Skeletal muscle tissue (tissue), 4 donors: ENCODE measurements at regions not wholly inside any gene's neighbourhood (a gene's known extent, or its start where the extent isn't known, plus 50 kb on each side); places are given as distances from the start of the nearest gene placed in this dataset. TPM values are rescaled to one million over a fixed set of nuclear protein-coding genes. Genes with fewer than 3 reads are reported as not detected.
"Not testable (repeated sequence)": the region's sequence is repeated elsewhere in the genome, so short reads cannot be mapped to it uniquely, and the experiment has no call there.

ENCODE experiments used
- H3K27ac ChIP-seq: one replicate; pipeline ENCODE4 v1.7.0; 2013; ENCODE audit warnings: mild to moderate bottlenecking, low read depth, low read length, inconsistent platforms
- H3K27me3 ChIP-seq, 3 donors: one replicate each; pipeline ENCODE4 v1.7.0; 2013; ENCODE audit warnings: low read length in 3 of 3; ENCODE audit not compliant: control insufficient read depth in 3 of 3, insufficient read depth in 3 of 3
- H3K36me3 ChIP-seq, 3 donors: one replicate each; pipeline ENCODE4 v1.7.0; 2013; ENCODE audit warnings: low read length in 3 of 3; ENCODE audit not compliant: control insufficient read depth in 3 of 3, insufficient read depth in 3 of 3
- H3K4me1 ChIP-seq, 3 donors: one replicate each; pipeline ENCODE4 v1.7.0; 2013; ENCODE audit warnings: low read length in 3 of 3, mild to moderate bottlenecking in 3 of 3; ENCODE audit not compliant: control insufficient read depth in 3 of 3, insufficient read depth in 3 of 3
- H3K4me3 ChIP-seq, 3 donors: one replicate each; pipeline ENCODE4 v1.7.0; 2013; ENCODE audit warnings: low read length in 3 of 3
- H3K9ac ChIP-seq, 3 donors: one replicate each; pipeline ENCODE4 v1.7.0; 2013; ENCODE audit warnings: low read length in 3 of 3, mild to moderate bottlenecking in 3 of 3, moderate library complexity in 2 of 3, low read depth in 1 of 3
- H3K9me3 ChIP-seq, 3 donors: one replicate each; pipeline ENCODE4 v1.7.0; 2013; ENCODE audit warnings: low read length in 3 of 3; ENCODE audit not compliant: control insufficient read depth in 3 of 3
- small RNA-seq: library from RNA; depleted of rRNA; stranded (forward); fragments of <200 nt; gene quantifications from one replicate; pipeline ENCODE3, GENCODE V24; 2014
- donor health status: Osteomylitis.

- H3K27ac ChIP-seq, result no peak overlapping the region
- H3K36me3 ChIP-seq, result no peaks in the 10 kb centered on the region
- no peaks in the 10 kb centered on the region for H3K27me3 ChIP-seq
- H3K4me3 ChIP-seq, result no peak overlapping the region
- no peaks in the 10 kb centered on the region for H3K4me1 ChIP-seq
- H3K9ac ChIP-seq, result no peak overlapping the region
- no peaks in the 10 kb centered on the region for H3K9me3 ChIP-seq
Measured at GRCh38 chr6:145561095-145562072, 173.9 kb downstream of the EPM2A start.

GRCh38 chr6:145562771-145563615, 172.3 kb downstream of the EPM2A start:
- no peaks in the 10 kb centered on the region for H3K9me3 ChIP-seq
- H3K4me1 ChIP-seq, result no peaks in the 10 kb centered on the region
- no peaks in the 10 kb centered on the region for H3K36me3 ChIP-seq
- H3K27ac ChIP-seq, result no peak overlapping the region
- no peak overlapping the region for H3K4me3 ChIP-seq
- H3K27me3 ChIP-seq, result no peaks in the 10 kb centered on the region
- no peak overlapping the region for H3K9ac ChIP-seq

GRCh38 chr6:145564553-145564952, 170.8 kb downstream of the EPM2A start:
- Histone ChIP-seq H3K9ac (no peak overlapping the region), H3K4me3 (no peak overlapping the region), H3K27ac (no peak overlapping the region), H3K27me3 (no peaks in the 10 kb centered on the region), H3K4me1 (peaks cover 0 to 3% (median 0%) of the 10 kb centered on the region in 3 donors), H3K36me3 (no peaks in the 10 kb centered on the region), H3K9me3 (no peaks in the 10 kb centered on the region)

- no peak overlapping the region for H3K27ac ChIP-seq
- no peaks in the 10 kb centered on the region for H3K9me3 ChIP-seq
- H3K4me3 ChIP-seq, result no peak overlapping the region
- no peaks in the 10 kb centered on the region for H3K27me3 ChIP-seq
- peaks cover 0 to 3% (median 0%) of the 10 kb centered on the region in 3 donors for H3K4me1 ChIP-seq
- H3K36me3 ChIP-seq, result no peaks in the 10 kb centered on the region
- no peak overlapping the region for H3K9ac ChIP-seq
Measured at GRCh38 chr6:145567684-145568252, 167.6 kb downstream of the EPM2A start.

- Histone ChIP-seq H3K4me3 (no peak overlapping the region), H3K27ac (no peak overlapping the region), H3K9ac (no peak overlapping the region), H3K36me3 (no peaks in the 10 kb centered on the region), H3K4me1 (peaks cover 0 to 3% (median 0%) of the 10 kb centered on the region in 3 donors), H3K27me3 (no peaks in the 10 kb centered on the region), H3K9me3 (peaks cover 0 to 6% (median 3%) of the 10 kb centered on the region in 3 donors)
Measured at GRCh38 chr6:145569140-145569539, 166.2 kb downstream of the EPM2A start.

GRCh38 chr6:145570336-145570735, 165.0 kb downstream of the EPM2A start:
- H3K9ac ChIP-seq, H3K4me1 ChIP-seq, H3K27me3 ChIP-seq, H3K9me3 ChIP-seq, H3K36me3 ChIP-seq, H3K4me3 ChIP-seq, H3K27ac ChIP-seq: not testable (repeated sequence)

- not testable (repeated sequence) for H3K4me3 ChIP-seq, H3K4me1 ChIP-seq, H3K9me3 ChIP-seq, H3K27ac ChIP-seq, H3K9ac ChIP-seq, H3K27me3 ChIP-seq, H3K36me3 ChIP-seq
Measured at GRCh38 chr6:145574269-145574668, 161.1 kb downstream of the EPM2A start.

Small RNAs in the stretch of these regions (small RNA-seq; reads per million reads assigned to genes)
- gene RNU1-33P, result not detected
